ENCODE measurements at regions not wholly inside any gene's neighbourhood (a gene's known extent, or its start where the extent isn't known, plus 50 kb on each side); places are given as distances from the start of the nearest gene placed in this dataset.
"Not testable (repeated sequence)": the region's sequence is repeated elsewhere in the genome, so short reads cannot be mapped to it uniquely, and the experiment has no call there.

DNA sequence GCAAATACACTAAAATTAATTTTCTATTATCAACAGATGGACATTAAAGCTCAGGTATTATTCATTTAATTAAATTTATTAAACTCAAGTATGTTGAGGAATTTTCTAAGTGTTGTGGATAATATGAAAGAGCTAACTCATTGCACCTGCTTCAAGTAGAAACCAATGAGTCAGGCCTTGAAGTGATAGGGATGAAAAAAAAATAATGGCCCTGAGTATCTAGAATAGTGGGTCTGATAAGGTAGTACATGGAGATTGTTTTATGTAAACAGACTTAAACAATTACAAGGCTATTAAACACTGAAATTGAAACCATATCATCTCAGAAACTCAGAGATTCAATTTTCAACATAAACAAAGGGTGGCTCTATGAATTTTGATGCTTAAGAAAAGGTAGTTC is 857.1 kb upstream of the GBE1 start:
- no peak for DNase-seq (ENCODE audit: low read depth, low spot score)

DNA sequence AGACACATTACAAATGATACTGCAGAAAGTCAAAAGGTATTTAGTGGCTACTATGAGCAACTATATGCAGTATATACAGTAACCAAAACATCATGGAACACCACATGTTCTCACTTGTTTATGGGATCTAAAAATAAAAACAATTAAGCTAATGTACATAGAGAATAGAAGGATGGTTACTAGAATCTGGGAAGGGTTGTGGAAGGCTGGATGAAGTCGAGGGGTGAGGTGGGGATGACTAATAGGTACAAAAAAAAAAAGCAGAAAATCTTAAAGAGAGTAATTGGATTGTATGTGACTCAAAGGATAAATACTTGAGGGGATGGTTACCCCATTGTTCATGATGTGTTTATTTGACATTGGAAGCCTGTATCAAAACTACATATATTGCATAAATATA is 848.8 kb upstream of the GBE1 start:
- DNase-seq (ENCODE audit: low read depth, low spot score): no peak

DNA sequence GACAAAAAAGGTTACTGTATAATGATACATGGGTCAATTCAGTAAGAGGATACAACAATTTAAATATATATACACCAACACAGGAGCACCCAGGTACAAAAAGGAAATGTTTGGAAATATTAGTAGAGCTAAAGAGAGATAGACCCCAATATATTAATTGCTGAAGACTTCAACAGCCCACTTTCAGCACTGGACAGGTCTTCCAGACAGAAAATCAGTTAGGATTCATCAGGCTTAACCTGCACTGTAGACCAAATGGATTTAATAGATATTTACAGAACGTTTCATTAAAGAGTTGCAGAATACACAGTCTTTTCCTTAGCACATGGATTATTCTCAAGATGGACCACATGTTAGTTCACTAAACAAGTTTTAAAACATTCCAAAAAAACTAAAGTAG is 845.9 kb upstream of the GBE1 start:
- no peak for DNase-seq (ENCODE audit: low read depth, low spot score)

DNA sequence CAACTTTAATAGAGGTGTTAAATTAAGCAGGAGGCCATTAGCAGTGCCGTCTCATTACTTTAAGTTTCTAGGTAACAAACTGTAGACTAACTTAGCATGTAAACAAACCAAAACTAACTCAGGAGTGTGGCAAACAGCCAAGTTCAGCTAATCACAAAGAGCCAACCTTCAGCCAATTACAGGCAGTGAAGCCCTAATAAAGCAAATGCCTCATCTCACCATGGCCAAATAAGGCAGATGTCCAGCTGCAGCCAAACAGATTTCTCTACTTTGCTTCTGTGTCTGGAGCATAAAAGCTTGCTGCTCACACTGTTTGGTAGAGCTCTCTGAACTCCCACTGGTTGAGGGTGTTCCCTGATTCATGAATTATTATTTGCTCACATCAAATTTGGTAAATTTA is 835.4 kb upstream of the GBE1 start:
- DNase-seq (ENCODE audit: low read depth, low spot score): peak; percentile 5

DNA sequence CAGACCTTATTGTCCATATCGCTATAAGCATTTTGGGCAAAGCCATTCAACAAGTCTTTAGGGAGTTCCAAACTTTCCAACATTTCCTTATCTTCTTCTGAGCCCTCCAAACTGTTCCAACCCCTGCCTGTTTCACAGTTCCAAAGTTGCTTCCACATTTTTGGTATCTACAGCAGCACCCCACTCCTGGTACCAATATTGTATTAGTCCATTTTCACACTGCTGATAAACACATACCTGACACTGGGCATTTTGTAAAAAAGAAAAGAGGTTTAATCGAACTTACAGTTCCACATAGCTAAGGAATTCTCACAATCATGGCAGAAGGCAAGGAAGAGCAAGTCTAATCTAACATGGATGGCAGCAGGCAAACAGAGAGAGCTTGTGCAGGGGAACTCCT is 834.1 kb upstream of the GBE1 start:
- no peak for DNase-seq (ENCODE audit: low read depth, low spot score)

DNA sequence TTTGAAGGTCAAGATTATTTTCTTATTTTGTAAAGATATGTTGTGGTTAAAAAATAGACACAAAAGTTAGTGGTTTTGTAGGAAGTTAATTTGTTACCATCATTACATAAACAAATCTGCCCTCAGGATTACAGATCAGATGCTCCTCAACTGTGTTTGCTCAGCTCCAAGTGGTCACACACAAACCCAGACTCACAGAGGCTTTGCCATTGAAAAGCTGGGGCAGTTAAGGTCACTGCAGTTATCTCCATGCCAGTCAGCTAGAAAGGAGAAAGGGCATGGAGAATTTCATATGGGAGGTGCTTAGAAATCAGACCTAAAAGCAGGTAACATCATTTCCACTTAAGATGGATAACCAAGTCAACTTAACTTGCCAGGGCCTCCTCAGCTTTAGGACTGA is 825.7 kb upstream of the GBE1 start:
- no peak for DNase-seq (ENCODE audit: low read depth, low spot score)

DNA sequence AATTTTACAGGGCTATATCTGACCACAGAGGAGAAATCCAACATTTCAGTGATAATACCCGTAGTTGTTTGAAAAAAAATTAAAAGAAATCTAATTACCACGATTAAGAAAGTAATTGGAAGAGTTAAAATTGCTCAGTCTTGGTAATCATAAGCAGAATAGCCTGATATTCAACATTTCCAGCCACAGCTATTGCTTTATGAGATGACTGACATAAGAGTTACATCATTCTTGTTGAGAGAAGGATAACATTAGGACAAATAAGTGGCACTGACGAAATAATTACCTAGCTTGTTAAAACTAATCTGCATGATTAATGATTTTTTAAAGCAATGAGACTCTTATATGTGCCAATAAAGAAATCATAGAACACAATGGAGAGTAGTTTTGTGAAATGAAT is 825.0 kb upstream of the GBE1 start:
- DNase-seq (ENCODE audit: low read depth, low spot score): no peak

DNA sequence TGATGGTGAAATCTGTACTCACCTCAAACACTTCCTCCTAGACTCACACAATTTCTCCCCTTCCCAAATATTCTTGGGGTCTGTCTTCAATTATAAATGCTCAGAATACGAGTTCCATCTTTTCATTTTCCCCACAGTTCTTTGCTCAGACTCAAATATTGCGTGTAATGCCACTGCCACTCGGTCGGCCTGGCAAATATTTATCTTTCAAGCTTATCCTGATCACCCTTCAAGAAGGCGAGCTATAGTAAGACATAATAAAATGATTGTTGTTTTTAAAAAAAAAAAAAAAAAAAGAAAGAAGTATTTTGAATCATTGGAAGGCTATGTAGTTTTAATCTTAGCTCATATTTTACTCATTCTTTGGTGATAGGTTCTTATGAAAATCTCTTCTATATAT is 824.6 kb upstream of the GBE1 start:
- DNase-seq (ENCODE audit: low read depth, low spot score): not testable (repeated sequence)

DNA sequence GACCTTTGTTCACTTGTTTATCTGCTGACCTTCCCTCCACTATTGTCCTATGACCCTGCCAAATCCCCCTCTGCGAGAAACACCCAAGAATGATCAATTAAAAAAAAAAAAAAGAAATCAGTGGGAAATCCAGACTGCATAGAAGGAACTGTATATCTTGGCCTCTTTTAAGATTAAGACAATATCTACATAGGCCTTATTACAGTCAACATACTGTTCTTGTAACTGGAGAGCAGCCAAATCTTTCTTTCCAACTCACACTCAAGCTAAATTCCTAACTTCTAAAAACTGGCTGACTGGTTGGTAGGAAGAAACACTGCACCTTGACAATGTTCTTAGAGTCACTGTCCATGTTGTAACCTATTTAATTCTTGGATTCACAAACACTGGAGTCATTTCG is 824.1 kb upstream of the GBE1 start:
- not testable (repeated sequence) for DNase-seq (ENCODE audit: low read depth, low spot score)

DNA sequence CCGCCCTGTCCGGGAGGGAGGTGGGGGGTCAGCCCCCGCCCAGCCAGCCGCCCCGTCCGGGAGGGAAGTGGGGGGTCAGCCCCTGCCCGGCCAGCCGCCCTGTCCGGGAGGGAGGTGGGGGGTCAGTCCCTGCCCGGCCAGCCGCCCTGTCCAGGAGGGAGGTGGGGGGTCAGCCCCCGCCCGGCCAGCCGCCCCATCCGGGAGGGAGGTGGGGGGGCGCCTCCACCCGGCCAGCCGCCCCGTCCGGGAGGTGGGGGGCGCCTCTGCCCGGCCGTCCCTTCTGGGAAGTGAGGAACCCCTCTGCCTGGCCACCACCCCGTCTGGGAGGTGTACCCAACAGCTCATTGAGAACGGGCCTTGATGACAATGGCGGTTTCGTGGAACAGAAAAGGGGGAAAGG is 823.4 kb upstream of the GBE1 start:
- DNase-seq (ENCODE audit: low read depth, low spot score): not testable (repeated sequence)

DNA sequence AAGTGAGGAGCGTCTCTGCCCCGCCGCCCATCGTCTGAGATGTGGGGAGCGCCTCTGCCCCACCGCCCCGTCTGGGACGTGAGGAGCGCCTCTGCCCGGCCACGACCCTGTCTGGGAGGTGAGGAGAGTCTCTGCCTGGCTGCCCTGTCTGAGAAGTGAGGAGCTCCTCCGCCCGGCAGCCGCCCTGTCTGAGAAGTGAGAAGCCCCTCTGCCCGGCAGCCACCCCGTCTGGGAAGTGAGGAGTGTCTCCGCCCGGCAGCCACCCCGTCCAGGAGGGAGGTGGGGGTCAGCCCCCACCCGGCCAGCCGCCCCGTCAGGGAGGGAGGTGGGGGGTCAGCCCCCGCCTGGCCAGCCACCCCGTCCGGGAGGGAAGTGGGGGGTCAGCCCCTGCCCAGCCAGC is 823.0 kb upstream of the GBE1 start:
- DNase-seq (ENCODE audit: low read depth, low spot score): not testable (repeated sequence)

DNA sequence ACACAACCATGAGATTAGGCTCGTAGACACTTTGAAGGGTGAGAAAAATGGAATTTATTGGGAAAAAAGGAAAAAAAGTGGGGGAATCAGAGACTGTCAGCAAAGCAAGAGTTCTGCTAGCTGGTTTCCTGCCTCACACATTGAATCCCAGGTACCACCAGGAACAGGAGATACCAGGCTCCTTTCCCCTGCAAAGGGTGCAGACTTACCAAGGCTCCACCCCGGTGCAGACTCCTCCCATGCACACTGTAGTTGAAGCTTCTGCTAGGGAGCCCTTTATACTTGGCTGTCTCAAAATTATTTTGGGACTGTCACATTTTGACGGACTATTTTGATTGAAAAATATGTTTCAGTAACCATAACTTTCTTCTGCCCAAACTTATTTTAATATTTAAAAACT is 819.9 kb upstream of the GBE1 start:
- DNase-seq (ENCODE audit: low read depth, low spot score): no peak

DNA sequence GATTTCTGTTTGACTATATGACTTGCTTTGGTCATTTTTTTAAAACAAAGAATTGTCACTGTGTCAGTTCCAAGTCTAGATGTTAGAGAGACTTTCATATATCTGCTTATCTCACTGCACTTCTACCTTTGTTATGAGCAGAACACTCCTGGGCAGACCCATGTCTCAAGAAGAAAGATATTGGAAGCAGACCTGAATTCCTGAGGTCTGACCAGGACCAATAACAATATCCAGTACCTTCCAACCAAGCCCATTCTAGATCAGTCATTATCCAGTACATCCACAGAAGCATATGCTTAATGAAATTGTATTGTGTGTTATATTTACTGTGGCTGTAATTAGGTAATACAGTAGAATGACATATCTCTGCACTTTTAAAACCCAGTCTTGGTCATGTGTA is 811.3 kb upstream of the GBE1 start:
- DNase-seq (ENCODE audit: low read depth, low spot score): no peak

DNA sequence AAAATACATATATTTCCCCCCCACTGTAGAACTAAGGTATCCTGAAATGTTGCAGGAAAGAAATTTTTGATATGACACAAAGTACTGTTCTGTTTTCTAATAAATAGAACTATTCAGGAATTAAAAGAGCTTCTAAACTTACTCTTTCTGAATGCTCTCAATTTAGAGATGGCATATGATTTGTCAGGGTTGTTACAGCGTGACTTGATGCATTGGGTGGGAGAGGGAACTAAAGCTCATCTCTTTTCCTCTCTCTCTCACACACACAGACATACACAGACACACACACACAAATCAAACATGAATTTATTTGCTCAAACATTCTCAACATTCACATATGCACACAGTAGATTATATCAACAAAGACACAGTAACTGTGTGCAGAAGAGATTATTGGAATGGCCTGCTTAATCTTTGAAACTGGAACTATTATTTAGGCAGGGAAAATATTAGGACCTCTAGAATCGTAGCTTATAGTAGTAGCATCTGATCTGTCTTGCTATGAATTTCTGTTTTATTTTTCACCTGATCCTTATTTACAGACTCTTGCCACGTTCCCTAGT is 807.4 kb upstream of the GBE1 start:
- no peak for DNase-seq (ENCODE audit: low read depth, low spot score)

DNA sequence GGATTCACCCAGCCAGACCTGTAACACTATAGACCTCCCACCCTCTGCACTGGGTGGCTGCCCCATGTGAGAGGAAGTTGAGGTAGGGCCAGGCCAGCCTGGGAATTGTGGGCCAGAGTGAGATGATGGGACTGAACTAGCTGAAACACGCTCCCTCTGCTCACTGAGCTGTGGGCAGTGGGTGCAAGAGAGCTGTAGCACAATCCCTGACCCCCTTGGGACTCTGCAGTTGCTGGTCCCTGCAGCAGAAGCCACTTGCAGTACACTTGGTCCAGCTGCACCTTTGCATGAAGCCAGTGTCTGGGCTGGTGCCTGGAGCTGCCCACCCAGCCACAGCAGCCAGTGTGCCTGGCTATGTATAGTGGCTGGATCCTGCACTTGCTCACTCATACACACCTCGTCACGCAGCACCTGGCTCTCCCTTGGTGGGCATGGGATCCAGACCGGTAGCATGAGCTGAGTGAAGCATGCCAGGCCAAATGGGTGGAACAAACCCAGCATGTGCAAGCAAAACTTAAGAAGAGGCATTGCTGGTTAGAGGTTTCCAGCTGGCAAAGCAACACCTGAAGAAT is 805.7 kb upstream of the GBE1 start:
- no peak for DNase-seq (ENCODE audit: low read depth, low spot score)

DNA sequence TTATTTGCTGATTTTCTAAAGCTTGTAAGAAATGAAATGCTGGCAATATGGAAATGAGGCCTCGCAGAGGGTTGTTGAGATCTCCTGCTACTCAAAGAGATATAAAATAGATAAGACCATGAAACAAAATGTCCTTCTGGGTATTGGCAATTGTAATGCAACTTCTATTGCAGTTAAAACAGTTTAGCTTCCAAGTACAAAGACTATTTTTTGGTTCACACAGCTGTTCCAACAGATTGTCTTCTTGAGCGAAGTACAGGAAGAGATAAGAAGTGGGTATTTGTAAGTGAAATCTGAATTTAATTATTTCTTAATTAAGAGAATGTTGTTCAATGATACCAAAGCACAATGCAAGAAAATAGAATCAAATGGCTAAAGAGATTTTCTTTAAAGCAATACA is 801.5 kb upstream of the GBE1 start:
- DNase-seq (ENCODE audit: low read depth, low spot score): no peak

DNA sequence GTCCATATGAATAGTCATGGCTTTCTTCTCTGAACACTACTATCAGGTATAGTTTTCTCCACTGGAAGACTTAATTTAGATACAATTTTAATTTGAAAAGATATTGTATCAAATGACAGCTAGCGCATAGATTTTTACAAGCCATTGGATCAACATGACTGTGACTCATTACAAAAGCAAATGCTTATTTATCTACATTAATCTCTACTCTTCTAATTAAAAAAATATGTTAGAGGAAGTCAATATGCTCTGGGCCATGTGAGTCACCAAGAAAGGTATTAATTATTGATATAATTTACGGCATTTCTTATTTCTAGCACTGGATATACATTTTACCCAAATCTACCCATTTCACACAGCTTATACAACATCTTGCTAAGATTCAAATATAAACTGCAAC is 800.3 kb upstream of the GBE1 start:
- no peak for DNase-seq (ENCODE audit: low read depth, low spot score)

DNA sequence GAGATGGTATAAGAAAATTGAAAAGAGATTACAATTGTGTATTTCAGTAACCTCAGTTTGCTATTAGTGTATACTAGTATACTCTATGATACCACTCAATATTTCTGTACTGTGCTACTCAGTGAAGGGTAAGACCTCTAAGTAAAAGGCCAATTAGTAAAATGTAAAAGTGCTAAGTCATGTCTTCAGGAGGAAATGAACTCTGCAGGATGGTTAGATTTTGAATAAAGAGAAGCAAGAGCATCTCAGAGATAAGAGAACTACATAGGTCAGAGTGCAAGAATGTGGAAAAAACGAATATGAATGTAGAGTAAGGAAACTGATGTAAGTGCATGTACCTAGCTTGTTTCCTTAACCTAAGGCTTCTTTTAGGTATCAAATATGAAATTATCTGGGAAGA is 796.6 kb upstream of the GBE1 start:
- no peak for DNase-seq (ENCODE audit: low read depth, low spot score)

DNA sequence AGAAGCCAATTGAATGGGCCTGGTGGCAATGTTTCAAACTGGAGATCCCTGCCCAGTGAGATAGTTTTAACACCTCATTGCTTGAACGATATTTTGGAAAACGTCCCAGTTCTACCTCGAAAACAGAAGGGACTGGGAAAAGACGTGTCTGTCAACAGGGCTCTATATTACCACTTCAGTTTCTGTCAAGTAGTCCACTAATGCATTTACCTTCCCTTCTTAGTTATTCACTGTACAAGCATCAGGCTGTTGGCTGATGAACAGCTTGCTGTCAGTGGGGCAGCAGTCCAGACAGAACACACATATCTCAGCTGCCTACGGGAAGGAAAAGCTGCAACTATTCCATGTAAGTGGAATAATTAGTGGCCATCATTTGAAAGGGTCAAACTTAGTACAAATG is 794.7 kb upstream of the GBE1 start:
- DNase-seq (ENCODE audit: low read depth, low spot score): peak; percentile 27

DNA sequence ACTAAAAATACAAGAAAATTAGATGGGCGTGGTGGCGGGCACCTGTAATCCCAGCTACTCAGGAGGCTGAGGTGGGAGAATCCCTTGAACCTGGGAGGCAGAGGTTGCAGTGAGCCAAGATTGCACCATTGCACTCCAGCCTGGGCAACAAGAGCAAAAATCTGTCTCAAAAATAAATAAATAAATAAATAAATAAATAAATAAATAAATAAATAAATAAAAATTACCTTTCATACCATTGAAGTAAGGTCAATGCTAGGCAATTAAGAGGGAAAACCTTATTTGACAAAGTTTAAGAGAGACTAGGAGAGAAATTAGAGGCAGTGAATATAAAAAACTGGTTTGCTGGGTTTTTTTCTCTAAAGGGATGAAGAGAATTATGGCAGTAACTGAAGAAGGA is 781.1 kb upstream of the GBE1 start:
- DNase-seq (ENCODE audit: low read depth, low spot score): not testable (repeated sequence)

DNA sequence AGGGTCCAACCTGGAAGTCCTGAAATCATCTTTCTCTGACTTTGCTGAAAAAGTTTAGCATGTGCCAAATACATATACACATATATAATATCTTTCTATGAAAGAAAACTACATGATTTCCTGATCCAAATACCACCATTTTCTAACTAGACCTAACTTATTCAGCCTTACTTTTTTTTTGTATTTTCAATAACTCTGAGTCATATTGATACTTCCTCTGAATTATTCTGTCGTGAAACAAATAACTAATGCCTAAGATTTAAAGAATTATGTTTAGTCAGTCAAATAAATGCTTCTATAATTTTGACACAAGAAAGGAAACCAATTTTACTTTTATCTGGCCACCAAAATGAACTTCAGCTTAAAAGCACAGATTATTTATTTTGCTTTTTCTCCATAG is 760.2 kb upstream of the GBE1 start:
- DNase-seq (ENCODE audit: low read depth, low spot score): no peak

DNA sequence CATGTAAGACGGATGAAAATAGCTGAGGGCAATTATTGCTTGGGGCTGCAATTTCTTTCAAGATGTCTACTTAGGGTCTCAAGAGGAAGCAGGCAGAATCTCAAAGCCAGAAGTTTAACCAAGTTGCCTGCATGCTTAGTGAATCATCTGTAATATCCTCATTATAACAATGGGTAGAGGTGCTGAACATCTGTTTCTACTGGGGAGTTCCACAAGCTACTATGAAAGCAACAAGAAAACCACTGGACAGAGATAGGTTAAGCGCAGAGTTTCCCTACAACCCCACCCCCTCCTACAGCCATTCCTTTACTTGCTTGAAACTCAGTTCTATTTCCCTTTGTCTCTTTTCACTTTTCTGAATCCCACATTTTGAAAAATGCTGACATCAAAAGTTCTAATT is 759.4 kb upstream of the GBE1 start:
- no peak for DNase-seq (ENCODE audit: low read depth, low spot score)

DNA sequence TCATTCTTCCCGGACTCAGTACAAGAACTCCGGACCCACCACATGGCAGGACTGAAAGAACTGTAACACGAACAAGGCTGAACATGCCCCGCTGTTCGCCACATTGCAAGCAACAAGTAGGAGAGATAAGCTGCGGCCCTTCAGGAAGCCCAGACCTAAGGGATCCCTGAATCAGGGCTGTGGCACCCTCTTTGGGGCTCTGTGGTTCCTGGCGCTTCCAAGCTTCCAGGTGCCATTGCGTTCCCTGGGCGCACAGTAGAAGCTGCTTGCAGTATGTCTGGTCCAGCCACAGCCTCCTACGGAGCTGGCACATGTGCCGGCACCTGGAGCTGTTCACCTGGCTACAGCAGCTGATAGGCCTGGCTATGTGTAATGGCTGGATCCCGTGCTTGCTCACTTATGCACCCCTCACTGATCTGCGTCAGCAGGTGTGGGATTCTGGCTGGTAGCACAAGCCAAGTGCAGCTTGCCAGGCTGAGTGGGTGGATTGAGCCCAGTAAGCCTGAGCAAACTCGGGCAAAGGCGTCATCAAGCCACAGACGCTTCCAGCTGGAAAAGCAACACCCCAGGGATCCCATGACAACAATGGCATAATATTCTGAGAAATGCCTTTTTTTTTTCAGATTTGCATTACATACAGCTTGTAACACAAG is 748.6 kb upstream of the GBE1 start:
- DNase-seq (ENCODE audit: low read depth, low spot score): no peak
